GM23248 (cell line): ENCODE measurements at regions not wholly inside any gene's neighbourhood (a gene's known extent, or its start where the extent isn't known, plus 50 kb on each side); places are given as distances from the start of the nearest gene placed in this dataset.

Experiments
- EZH2 ChIP-seq: fragments of 200-600 bp; sonication (generic); IDR thresholded peaks from 2 replicates; pipeline ENCODE4 v1.6.1; 2018; ENCODE audit warnings: antibody characterized with exemption, mild to moderate bottlenecking; ENCODE audit not compliant: insufficient read depth, poor library complexity, severe bottlenecking
- EZH2phosphoT487 ChIP-seq: fragments of 200-600 bp; sonication (generic); IDR thresholded peaks from 2 replicates; pipeline ENCODE4 v1.6.1; 2018; ENCODE audit warnings: antibody characterized with exemption, moderate library complexity, mild to moderate bottlenecking, low read depth; ENCODE audit not compliant: insufficient read depth

- TF ChIP-seq EZH2 (no peak), EZH2phosphoT487 (no peak)
Measured at GRCh38 chr14:53692451-53692850, 264.2 kb downstream of the BMP4 start.
